ENCODE measurements at regions not wholly inside any gene's neighbourhood (a gene's known extent, or its start where the extent isn't known, plus 50 kb on each side); places are given as distances from the start of the nearest gene placed in this dataset.
"Not testable (repeated sequence)": the region's sequence is repeated elsewhere in the genome, so short reads cannot be mapped to it uniquely, and the experiment has no call there.

DNA sequence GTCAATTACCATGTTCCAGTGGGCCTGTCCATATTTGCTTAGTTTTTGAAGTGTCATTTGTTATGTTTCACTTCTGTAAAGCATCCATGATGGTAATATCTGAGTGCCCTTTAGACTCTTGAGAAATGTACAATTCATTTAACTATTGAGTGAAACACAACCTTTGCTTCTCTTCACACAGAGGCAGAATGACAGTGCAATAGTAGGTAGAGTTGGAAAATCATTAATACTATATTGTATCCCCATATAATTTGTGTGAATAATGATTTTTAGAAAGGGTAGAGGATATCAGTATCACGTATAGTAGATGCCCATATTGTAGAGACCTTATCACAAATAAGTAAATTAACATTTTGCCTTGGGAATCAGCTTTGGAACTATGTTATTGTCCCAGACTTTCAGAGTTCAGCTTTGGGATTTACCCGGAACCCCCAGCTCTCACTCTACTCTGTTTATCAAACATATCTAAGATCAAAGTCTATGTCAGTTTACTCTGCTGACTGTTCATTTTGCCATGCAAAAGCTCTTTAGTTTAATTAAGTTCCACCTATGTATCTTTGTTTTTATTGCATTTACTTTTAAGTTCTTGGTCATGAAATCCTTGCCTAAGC lies 172.7 kb upstream of the NOL4 start:
- Histone ChIP-seq H3K27me3 (ENCODE audit: insufficient read depth in 3 of 3, low read length in 2 of 3) (no peaks in the 10 kb centered on the region), H3K36me3 (ENCODE audit: insufficient read depth in 1 of 2, low read depth in 1 of 2) (no peaks in the 10 kb centered on the region), H3K4me1 (peaks cover 20% of the 10 kb centered on the region), H3K27ac (no peak overlapping the region), H3K4me3 (no peak overlapping the region), H3K9me3 (no peaks in the 10 kb centered on the region)
- DNase-seq, result no peak
- WGBS, 3 donors, result 81 to 88% (median 85%) methylated on average over 2 of the region's 2 CpGs
- intact Hi-C loops (cut with DNase I), result no loop called here
- ATAC-seq, result no peak
- TF ChIP-seq, protein P1, sequence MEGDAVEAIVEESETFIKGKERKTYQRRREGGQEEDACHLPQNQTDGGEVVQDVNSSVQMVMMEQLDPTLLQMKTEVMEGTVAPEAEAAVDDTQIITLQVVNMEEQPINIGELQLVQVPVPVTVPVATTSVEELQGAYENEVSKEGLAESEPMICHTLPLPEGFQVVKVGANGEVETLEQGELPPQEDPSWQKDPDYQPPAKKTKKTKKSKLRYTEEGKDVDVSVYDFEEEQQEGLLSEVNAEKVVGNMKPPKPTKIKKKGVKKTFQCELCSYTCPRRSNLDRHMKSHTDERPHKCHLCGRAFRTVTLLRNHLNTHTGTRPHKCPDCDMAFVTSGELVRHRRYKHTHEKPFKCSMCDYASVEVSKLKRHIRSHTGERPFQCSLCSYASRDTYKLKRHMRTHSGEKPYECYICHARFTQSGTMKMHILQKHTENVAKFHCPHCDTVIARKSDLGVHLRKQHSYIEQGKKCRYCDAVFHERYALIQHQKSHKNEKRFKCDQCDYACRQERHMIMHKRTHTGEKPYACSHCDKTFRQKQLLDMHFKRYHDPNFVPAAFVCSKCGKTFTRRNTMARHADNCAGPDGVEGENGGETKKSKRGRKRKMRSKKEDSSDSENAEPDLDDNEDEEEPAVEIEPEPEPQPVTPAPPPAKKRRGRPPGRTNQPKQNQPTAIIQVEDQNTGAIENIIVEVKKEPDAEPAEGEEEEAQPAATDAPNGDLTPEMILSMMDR (IDR thresholded peaks at IDR 0.05), result no peak

DNA sequence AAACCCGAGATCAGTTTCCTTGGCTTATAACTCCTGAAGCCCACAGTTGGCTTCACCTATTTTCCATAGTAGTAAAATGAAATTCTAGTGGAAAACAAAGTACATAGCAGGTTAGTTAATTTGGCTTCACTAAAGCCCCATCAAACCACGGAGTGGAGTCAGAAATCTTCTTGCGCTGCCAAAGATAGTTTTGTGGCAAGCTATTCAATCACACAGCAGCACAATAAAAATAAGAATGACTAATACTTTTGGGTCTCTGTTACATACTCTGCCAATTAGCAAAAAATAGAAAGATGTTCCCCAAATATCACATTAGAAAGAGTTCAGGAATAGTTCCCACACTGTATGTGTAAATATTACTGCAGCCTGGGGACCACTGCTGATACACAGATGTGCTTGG lies 175.2 kb upstream of the NOL4 start:
- H3K4me3 ChIP-seq, result no peak overlapping the region
- no peaks in the 10 kb centered on the region for H3K9me3 ChIP-seq
- H3K27me3 ChIP-seq (ENCODE audit: insufficient read depth in 3 of 3, low read length in 2 of 3), result no peaks in the 10 kb centered on the region
- no peak overlapping the region for H3K27ac ChIP-seq
- DNase-seq (no peak), ATAC-seq (peak in 3 of 4 donors; percentile 40 to 63 (median 51))
- WGBS, 3 donors, result 54 to 58% (median 58%) methylated on average over 3 of the region's 3 CpGs
- peaks cover 23% of the 10 kb centered on the region for H3K4me1 ChIP-seq
- TF ChIP-seq, protein P1 (IDR thresholded peaks at IDR 0.05), result no peak
- intact Hi-C loops (cut with DNase I), result no loop called here
- H3K36me3 ChIP-seq (ENCODE audit: insufficient read depth in 1 of 2, low read depth in 1 of 2), result no peaks in the 10 kb centered on the region

DNA sequence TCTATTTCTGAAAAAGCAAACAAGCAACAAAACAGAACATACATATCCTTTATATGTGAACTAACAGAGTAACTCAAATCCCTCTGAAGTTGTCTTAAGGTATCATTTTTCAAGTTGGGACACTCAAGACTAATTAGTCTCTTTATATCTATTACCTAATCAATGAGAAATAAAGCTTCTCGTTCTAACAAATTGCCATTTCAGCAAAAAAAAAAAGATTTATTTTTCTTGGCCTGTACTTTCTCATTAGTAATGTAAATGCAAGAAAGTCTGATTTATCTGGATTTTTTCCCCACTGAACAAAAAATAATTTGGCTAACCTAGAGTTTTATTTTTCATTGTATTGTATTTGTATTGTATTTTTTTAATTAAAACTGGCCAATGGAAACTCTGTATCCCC lies 176.1 kb upstream of the NOL4 start:
- no peaks in the 10 kb centered on the region for H3K27me3 ChIP-seq (ENCODE audit: insufficient read depth in 3 of 3, low read length in 2 of 3)
- no peaks in the 10 kb centered on the region for H3K9me3 ChIP-seq
- TF ChIP-seq, protein P1 (IDR thresholded peaks at IDR 0.05), result no peak
- intact Hi-C loops (cut with DNase I), result no loop called here
- H3K4me1 ChIP-seq, result peaks cover 23% of the 10 kb centered on the region
- peak overlapping the region; percentile 76 for H3K27ac ChIP-seq
- no peak for DNase-seq
- no peak for ATAC-seq
- WGBS, 3 donors, result 50 to 70% (median 59%) methylated on average over 1 of the region's 1 CpG
- H3K4me3 ChIP-seq, result no peak overlapping the region
- H3K36me3 ChIP-seq (ENCODE audit: insufficient read depth in 1 of 2, low read depth in 1 of 2), result no peaks in the 10 kb centered on the region

DNA sequence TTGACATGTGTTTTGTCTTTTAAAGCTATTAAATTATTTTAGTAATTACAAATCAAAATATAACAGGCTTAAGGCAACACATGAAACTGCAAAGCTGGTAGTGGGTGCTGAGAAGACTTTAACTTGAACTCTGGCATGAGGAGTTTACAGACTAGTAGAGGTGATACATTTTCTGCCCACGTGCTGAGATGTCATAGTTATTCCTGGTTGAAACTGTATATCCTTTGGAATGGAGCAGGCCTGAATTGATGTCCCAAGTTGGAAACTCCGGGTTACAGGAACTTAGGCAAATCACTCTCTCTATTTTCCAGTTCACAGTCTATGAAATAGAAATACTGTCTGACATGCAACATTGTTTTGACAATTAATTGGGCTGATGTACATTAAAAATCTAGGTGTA lies 177.1 kb upstream of the NOL4 start:
- H3K9me3 ChIP-seq, result no peaks in the 10 kb centered on the region
- TF ChIP-seq, protein P1 (IDR thresholded peaks at IDR 0.05), result no peak
- intact Hi-C loops (cut with DNase I), result no loop called here
- no peak overlapping the region for H3K4me3 ChIP-seq
- WGBS, 3 donors, result 20 to 28% (median 22%) methylated on average over 2 of the region's 2 CpGs
- peak; percentile 93 to 99 (median 96) for ATAC-seq
- no peaks in the 10 kb centered on the region for H3K27me3 ChIP-seq (ENCODE audit: insufficient read depth in 3 of 3, low read length in 2 of 3)
- H3K27ac ChIP-seq, result peak overlapping the region; percentile 76
- H3K4me1 ChIP-seq, result peaks cover 23% of the 10 kb centered on the region
- no peaks in the 10 kb centered on the region for H3K36me3 ChIP-seq (ENCODE audit: insufficient read depth in 1 of 2, low read depth in 1 of 2)
- DNase-seq, result no peak

DNA sequence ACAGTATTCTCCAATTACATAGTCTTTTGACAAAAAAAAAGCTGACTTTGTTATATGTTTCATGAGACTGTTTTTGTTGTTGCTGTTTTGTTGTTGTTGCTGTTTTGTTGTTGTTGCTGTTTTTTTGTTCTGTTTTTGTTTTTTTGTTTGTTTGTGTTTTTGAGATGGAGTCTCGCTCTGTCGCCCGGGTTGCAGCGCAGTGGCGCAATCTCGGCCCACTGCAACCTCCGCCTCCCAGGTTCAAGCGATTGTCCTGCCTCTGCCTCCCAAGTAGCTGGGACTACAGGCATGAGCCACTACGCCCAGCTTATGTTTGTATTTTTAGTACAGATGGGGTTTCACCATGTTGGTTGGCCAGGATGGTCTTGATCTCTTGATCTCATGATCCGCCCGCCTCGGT lies 182.8 kb upstream of the NOL4 start:
- H3K9me3 ChIP-seq; ATAC-seq; H3K36me3 ChIP-seq (ENCODE audit: insufficient read depth in 1 of 2, low read depth in 1 of 2); intact Hi-C loops (cut with DNase I); DNase-seq; H3K27ac ChIP-seq; H3K4me3 ChIP-seq; H3K27me3 ChIP-seq (ENCODE audit: insufficient read depth in 3 of 3, low read length in 2 of 3); H3K4me1 ChIP-seq: not testable (repeated sequence)
- WGBS, 3 donors, result 91 to 97% (median 95%) methylated on average over 12 of the region's 12 CpGs

Measured in psoas muscle (tissue), 7 donors.